HG02981 (cell line): ENCODE measurements at regions not wholly inside any gene's neighbourhood (a gene's known extent, or its start where the extent isn't known, plus 50 kb on each side); places are given as distances from the start of the nearest gene placed in this dataset.
"Not testable (repeated sequence)": the region's sequence is repeated elsewhere in the genome, so short reads cannot be mapped to it uniquely, and the experiment has no call there.

Experiments used
- ATAC-seq: cut with Tn5 transposase; IDR thresholded peaks from one replicate; pipeline ENCODE4 v1.9.1; 2021; ENCODE audit warnings: mild to moderate bottlenecking, moderate library complexity; ENCODE audit not compliant: unreplicated experiment

- peak; percentile 76 for ATAC-seq
Observed at GRCh38 chr7:46291050-46291438, 370.0 kb upstream of the IGFBP3 start.

- ATAC-seq = peak; percentile 22
Observed at GRCh38 chr7:46290374-46291049, 369.4 kb upstream of the IGFBP3 start.

- no peak for ATAC-seq
Observed at GRCh38 chr7:46288861-46289260, 367.8 kb upstream of the IGFBP3 start.

- ATAC-seq = no peak
Observed at GRCh38 chr7:46288010-46288409, 366.9 kb upstream of the IGFBP3 start.

GRCh38 chr7:46286957-46287356 is 365.9 kb upstream of the IGFBP3 start:
- no peak for ATAC-seq

GRCh38 chr7:46286356-46286755 is 365.3 kb upstream of the IGFBP3 start:
- no peak for ATAC-seq

- ATAC-seq = no peak
Observed at GRCh38 chr7:46285878-46286277, 364.8 kb upstream of the IGFBP3 start.

- no peak for ATAC-seq
Observed at GRCh38 chr7:46283852-46284251, 362.8 kb upstream of the IGFBP3 start.

- ATAC-seq = no peak
Observed at GRCh38 chr7:46282155-46282554, 361.1 kb upstream of the IGFBP3 start.

GRCh38 chr7:46281071-46281470 is 360.0 kb upstream of the IGFBP3 start:
- no peak for ATAC-seq

GRCh38 chr7:46279290-46279689 is 358.2 kb upstream of the IGFBP3 start:
- no peak for ATAC-seq

- ATAC-seq = no peak
Observed at GRCh38 chr7:46264646-46265045, 343.6 kb upstream of the IGFBP3 start.

- ATAC-seq = not testable (repeated sequence)
Observed at GRCh38 chr7:46261638-46262037, 340.6 kb upstream of the IGFBP3 start.

GRCh38 chr7:46259947-46260346 is 338.9 kb upstream of the IGFBP3 start:
- ATAC-seq = no peak

- no peak for ATAC-seq
Observed at GRCh38 chr7:46257761-46258448, 336.8 kb upstream of the IGFBP3 start.

- ATAC-seq = no peak
Observed at GRCh38 chr7:46256870-46257661, 336.0 kb upstream of the IGFBP3 start.

- ATAC-seq = no peak
Observed at GRCh38 chr7:46253520-46253919, 332.4 kb upstream of the IGFBP3 start.

- ATAC-seq = no peak
Observed at GRCh38 chr7:46247664-46248063, 326.6 kb upstream of the IGFBP3 start.

- ATAC-seq = no peak
Observed at GRCh38 chr7:46245586-46246111, 324.6 kb upstream of the IGFBP3 start.

GRCh38 chr7:46244757-46245156 is 323.7 kb upstream of the IGFBP3 start:
- ATAC-seq = no peak

GRCh38 chr7:46243406-46243805 is 322.3 kb upstream of the IGFBP3 start:
- no peak for ATAC-seq

GRCh38 chr7:46239846-46240245 is 318.8 kb upstream of the IGFBP3 start:
- no peak for ATAC-seq
